ENCODE measurements at regions not wholly inside any gene's neighbourhood (a gene's known extent, or its start where the extent isn't known, plus 50 kb on each side); places are given as distances from the start of the nearest gene placed in this dataset.
"Not testable (repeated sequence)": the region's sequence is repeated elsewhere in the genome, so short reads cannot be mapped to it uniquely, and the experiment has no call there.

- H3K4me3 ChIP-seq, result no peak overlapping the region
- H3K9me3 ChIP-seq, result no peaks in the 10 kb centered on the region
- H3K27me3 ChIP-seq, result no peaks in the 10 kb centered on the region
- H3K36me3 ChIP-seq, result no peaks in the 10 kb centered on the region
- DNase-seq, result no peak
Observed at GRCh38 chr3:74173090-74173489, 441.4 kb downstream of the CNTN3 start.

GRCh38 chr3:74167926-74168325 is 446.5 kb downstream of the CNTN3 start:
- H3K27me3 ChIP-seq, result no peaks in the 10 kb centered on the region
- H3K4me3 ChIP-seq, result no peak overlapping the region
- no peaks in the 10 kb centered on the region for H3K36me3 ChIP-seq
- no peaks in the 10 kb centered on the region for H3K9me3 ChIP-seq
- no peak for DNase-seq

DNA sequence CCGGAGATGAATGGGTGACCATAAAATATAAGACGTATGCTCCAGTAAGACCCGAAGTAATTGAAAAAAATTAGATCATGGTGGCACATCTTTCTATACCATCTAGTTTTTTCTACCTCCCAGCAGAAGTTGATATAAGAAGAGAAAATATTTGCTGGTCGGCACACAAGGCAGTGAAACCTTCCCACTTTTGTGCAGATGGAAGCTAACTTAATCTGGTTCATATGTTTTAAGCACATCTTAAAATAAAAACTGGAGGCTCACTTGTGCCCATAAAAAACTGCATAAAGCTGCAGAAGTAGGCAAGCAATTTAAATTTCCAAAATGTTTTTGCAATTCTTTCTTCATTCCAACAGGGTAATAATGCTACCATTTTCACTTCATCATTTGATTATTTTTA is 449.2 kb downstream of the CNTN3 start:
- Histone ChIP-seq H3K27me3 (no peaks in the 10 kb centered on the region), H3K36me3 (no peaks in the 10 kb centered on the region), H3K4me3 (no peak overlapping the region)

DNA sequence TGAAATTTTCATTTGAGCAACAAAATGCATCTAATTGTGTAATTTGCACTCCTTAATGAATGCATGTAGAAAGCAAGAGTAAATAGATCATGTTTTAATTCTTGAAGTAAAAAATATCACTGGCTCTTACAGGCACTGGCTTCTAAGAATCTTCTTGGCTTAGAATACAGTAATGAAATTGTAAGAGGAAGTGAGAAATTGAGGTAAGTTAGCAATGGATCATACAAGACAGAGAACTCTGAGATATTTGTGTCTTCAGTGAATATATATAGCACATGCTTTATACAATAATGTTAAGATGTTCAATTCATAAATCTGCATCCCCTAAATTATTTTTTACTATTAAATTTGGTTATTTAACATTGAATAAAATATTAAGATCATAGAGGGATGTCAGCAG is 465.0 kb downstream of the CNTN3 start:
- Histone ChIP-seq H3K9me3 (no peaks in the 10 kb centered on the region), H3K4me3 (no peak overlapping the region), H3K27me3 (no peaks in the 10 kb centered on the region), H3K36me3 (no peaks in the 10 kb centered on the region)
- DNase-seq, result no peak

More for the DNA sequence above, 449.2 kb downstream of the CNTN3 start:
- DNase-seq, result no peak
- H3K9me3 ChIP-seq, result no peaks in the 10 kb centered on the region

DNA sequence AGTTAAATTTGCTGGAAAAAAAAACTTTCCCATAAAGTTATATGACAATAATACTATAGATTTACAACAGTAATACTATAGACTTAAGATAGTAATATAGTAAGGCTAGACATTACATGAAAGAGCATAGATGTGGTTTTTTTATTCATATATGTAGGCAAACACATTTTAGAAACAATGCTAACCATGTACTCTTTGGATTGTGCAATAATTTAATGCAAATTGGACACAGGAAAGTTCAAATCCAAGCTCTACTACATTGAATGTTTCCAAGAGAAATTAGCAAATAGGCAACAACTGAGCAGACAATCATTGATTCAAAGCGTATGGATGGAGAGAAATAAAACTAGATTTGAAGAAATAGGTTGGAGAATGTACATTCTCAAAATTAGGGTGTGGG is 469.2 kb downstream of the CNTN3 start:
- Histone ChIP-seq H3K27me3 (no peaks in the 10 kb centered on the region), H3K36me3 (no peaks in the 10 kb centered on the region), H3K9me3 (no peaks in the 10 kb centered on the region), H3K4me3 (no peak overlapping the region)
- no peak for DNase-seq

DNA sequence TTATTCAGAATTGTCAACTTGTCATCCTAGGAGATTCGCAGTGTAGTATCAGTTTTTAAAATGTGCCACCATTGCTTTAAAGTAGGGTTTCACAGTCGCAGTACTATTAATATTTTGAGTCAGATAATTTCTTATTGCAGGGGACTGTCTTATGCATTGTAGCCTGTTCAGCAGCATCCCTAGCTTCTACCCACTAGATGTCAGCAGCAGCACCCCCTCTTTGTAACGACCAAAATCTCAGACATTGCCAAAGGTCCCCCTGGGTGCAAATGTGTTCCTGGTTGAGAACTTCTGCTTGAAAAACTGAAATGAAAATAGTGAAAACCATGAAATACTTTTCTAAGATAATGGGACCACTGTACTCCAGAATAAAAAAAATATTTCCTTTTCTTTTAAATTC is 474.8 kb downstream of the CNTN3 start:
- no peak overlapping the region for H3K4me3 ChIP-seq
- H3K36me3 ChIP-seq, result no peaks in the 10 kb centered on the region
- no peaks in the 10 kb centered on the region for H3K9me3 ChIP-seq
- DNase-seq, result no peak
- H3K27me3 ChIP-seq, result no peaks in the 10 kb centered on the region

GRCh38 chr3:74137790-74138189 is 476.7 kb downstream of the CNTN3 start:
- no peak for DNase-seq
- Histone ChIP-seq H3K4me3 (no peak overlapping the region), H3K27me3 (no peaks in the 10 kb centered on the region), H3K9me3 (no peaks in the 10 kb centered on the region), H3K36me3 (no peaks in the 10 kb centered on the region)

DNA sequence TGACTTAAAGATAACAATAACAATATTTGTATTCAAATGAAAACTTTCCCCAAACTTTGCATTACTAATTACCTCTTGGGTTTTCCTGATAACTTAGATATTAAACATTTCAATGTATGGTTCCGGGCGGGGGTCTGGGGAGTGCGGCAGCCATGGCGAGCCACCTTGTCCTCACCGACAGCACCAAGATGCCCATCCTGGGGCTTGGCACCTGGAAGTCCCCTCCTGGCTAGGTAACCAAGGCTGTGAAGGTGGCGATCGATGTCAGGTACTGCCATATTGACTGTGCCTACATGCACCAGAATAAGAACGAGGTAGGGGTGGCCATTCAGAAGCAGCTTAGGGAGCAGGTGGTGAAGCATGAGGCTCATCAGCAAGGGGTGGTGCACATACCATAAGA is 478.7 kb downstream of the CNTN3 start:
- H3K27me3 ChIP-seq, result no peaks in the 10 kb centered on the region
- H3K9me3 ChIP-seq, result no peaks in the 10 kb centered on the region
- H3K36me3 ChIP-seq, result no peaks in the 10 kb centered on the region
- DNase-seq, result no peak
- no peak overlapping the region for H3K4me3 ChIP-seq

DNA sequence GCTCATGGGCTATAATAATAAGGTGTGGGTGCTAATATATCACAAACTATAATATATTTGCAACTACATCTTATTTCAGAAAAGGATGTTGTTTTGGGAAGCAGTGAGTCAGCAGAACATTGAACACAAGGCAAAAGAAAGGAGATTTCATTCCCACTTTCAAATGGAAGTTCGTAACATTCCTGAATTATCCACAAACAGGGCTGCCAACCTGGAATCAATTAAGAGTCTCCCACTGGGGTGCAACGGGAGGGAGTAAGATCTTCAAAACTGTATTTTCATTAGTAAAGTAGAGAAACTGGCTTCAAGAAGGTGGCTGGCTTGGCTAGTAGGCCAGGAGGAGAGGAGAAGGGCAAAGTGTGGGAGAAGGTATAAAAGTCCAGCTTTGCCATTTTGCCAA is 479.6 kb downstream of the CNTN3 start:
- Histone ChIP-seq H3K4me3 (no peak overlapping the region), H3K9me3 (no peaks in the 10 kb centered on the region), H3K36me3 (no peaks in the 10 kb centered on the region), H3K27me3 (no peaks in the 10 kb centered on the region)
- no peak for DNase-seq

GRCh38 chr3:74131546-74132328 is 482.7 kb downstream of the CNTN3 start:
- not testable (repeated sequence) for H3K36me3 ChIP-seq, DNase-seq, H3K9me3 ChIP-seq, H3K4me3 ChIP-seq, H3K27me3 ChIP-seq

DNA sequence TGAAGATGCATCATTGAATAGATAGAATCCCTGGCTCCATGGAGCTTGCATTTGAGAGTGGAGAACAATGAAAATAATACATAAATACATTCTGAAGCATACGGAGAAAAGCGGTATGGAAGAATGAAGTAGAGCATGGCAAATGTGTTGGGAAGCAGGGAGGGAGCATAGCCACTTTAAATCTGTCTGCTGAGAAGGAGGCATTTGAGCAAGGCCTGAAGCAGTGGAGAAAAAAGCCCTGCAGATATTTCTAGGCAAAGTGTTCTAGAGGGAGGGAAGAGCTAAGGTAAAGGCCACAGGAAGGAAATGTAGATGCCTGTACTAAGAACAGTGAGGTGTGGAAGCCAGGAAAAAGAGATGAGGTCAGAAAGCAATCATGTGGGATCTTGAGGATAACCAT is 484.8 kb downstream of the CNTN3 start:
- H3K9me3 ChIP-seq, result no peaks in the 10 kb centered on the region
- no peaks in the 10 kb centered on the region for H3K27me3 ChIP-seq
- no peak overlapping the region for H3K4me3 ChIP-seq
- H3K36me3 ChIP-seq, result no peaks in the 10 kb centered on the region
- no peak for DNase-seq

GRCh38 chr3:74129056-74129455 is 485.4 kb downstream of the CNTN3 start:
- no peak for DNase-seq
- Histone ChIP-seq H3K36me3 (no peaks in the 10 kb centered on the region), H3K9me3 (no peaks in the 10 kb centered on the region), H3K27me3 (no peaks in the 10 kb centered on the region), H3K4me3 (no peak overlapping the region)

- no peaks in the 10 kb centered on the region for H3K36me3 ChIP-seq
- no peaks in the 10 kb centered on the region for H3K27me3 ChIP-seq
- no peaks in the 10 kb centered on the region for H3K9me3 ChIP-seq
- DNase-seq, result no peak
- no peak overlapping the region for H3K4me3 ChIP-seq
Observed at GRCh38 chr3:74127256-74127655, 487.2 kb downstream of the CNTN3 start.

GRCh38 chr3:74124782-74125181 is 489.7 kb downstream of the CNTN3 start:
- no peaks in the 10 kb centered on the region for H3K36me3 ChIP-seq

GRCh38 chr3:74122281-74122680 is 492.2 kb downstream of the CNTN3 start:
- Histone ChIP-seq H3K9me3 (no peaks in the 10 kb centered on the region), H3K36me3 (no peaks in the 10 kb centered on the region), H3K27me3 (no peaks in the 10 kb centered on the region), H3K4me3 (no peak overlapping the region)
- DNase-seq, result no peak

More at GRCh38 chr3:74124782-74125181, 489.7 kb downstream of the CNTN3 start:
- no peaks in the 10 kb centered on the region for H3K27me3 ChIP-seq
- no peak overlapping the region for H3K4me3 ChIP-seq
- no peak for DNase-seq
- H3K9me3 ChIP-seq, result no peaks in the 10 kb centered on the region

DNA sequence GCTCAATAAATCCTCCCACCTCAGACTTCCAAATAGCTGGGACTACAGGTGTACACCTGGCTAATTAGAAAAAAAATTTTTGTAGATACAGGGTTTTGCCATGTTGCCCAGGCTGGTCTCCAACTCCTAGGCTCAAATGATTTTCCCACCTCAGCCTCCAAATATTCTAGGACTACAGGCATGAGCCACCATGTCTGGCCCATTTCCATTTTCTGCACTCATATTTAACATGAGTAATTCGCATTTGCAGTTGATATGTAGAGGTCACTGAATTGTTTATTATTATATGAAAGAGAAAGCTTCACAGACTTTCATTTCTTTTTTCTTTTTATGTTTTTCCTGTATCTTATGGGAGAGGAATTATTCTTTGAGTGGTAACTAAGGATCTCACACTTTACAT is 492.7 kb downstream of the CNTN3 start:
- Histone ChIP-seq H3K9me3 (no peaks in the 10 kb centered on the region), H3K36me3 (no peaks in the 10 kb centered on the region), H3K27me3 (no peaks in the 10 kb centered on the region), H3K4me3 (no peak overlapping the region)
- DNase-seq, result peak; percentile 60

GRCh38 chr3:74119221-74119620 is 494.5 kb upstream of the PDZRN3 start:
- no peaks in the 10 kb centered on the region for H3K36me3 ChIP-seq
- H3K9me3 ChIP-seq, result no peaks in the 10 kb centered on the region
- peak; percentile 22 for DNase-seq
- H3K27me3 ChIP-seq, result no peaks in the 10 kb centered on the region
- H3K4me3 ChIP-seq, result no peak overlapping the region

DNA sequence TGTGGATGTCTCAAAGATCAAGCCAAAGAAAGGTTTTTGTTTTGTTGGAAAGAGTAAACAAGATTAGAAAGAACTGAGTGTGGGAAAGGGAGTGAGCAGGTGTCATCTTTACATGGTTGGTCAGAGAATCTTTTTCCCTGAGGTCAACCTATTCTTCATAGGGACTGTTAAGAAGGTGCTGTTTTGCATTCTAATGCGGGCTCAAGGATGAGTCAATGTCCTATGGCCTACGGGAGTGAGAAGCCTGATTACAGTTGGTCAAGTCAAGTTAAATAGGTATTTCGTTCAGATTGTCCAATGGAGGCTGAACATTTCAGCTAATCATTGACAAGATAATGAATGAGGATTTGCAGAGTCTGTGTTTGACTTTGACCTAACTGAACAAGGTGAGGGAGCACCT is 491.2 kb upstream of the PDZRN3 start:
- no peak overlapping the region for H3K4me3 ChIP-seq
- no peak for DNase-seq
- H3K9me3 ChIP-seq, result no peaks in the 10 kb centered on the region
- no peaks in the 10 kb centered on the region for H3K27me3 ChIP-seq
- H3K36me3 ChIP-seq, result no peaks in the 10 kb centered on the region

DNA sequence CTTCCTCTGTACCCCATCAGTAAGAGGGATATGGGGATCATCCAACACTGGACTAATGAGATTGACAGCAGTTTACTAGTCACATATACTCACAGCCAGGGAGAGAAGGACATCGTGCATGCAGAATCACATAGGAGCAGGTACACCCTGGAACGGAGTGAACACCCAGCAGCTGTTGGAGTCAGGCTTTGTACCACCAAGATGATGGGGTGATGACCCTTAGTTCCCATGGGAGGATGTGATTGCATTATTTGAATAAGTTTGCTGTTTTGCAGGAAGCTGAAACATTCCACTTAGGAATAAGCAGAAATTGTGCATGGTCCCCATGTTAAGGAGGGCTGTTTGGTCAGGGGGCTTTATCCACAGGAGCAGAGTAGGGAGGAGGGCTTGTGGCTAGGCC is 482.7 kb upstream of the PDZRN3 start:
- Histone ChIP-seq H3K36me3 (no peaks in the 10 kb centered on the region), H3K4me3 (no peak overlapping the region), H3K9me3 (no peaks in the 10 kb centered on the region), H3K27me3 (no peaks in the 10 kb centered on the region)
- DNase-seq, result no peak

All from MG63 (cell line).